ENCODE measurements at regions not wholly inside any gene's neighbourhood (a gene's known extent, or its start where the extent isn't known, plus 50 kb on each side); places are given as distances from the start of the nearest gene placed in this dataset.

DNA sequence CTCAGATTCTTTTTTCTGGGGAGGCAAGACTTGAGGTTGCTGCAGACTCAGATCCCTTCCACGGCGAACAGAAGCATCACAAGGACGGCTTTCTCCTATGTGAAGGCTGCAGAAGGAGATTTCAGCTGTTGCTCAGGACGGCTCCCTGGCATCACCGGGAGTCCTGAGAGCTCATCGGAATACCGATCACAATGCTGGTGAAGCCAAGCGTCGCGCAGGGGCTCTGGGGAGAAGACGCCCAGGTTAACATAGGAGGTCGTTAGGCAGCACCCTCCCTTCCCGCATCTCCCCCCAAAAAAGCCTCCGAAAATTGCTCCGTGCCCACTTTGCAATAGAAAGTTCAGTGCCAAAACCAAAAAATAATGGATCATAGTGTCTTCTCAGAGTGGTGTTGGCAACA, 127.2 kb upstream of the TMEM132D start:
- no peak for TF ChIP-seq GATA2 (IDR thresholded peaks at IDR 0.05; ENCODE audit: low read depth, low read length)
- TF ChIP-seq GATA3 (IDR thresholded peaks at IDR 0.05; ENCODE audit: low read depth, low read length): no peak

Data from SH-SY5Y (cell line).